ENCODE measurements at regions not wholly inside any gene's neighbourhood (a gene's known extent, or its start where the extent isn't known, plus 50 kb on each side); places are given as distances from the start of the nearest gene placed in this dataset.

GRCh38 chr12:118534003-118534402, 157.6 kb downstream of the SUDS3 start:
- no peak overlapping the region for H3K4me3 ChIP-seq
- 40 to 75% (median 72%) methylated on average over 2 to 3 of the region's 3 CpGs for WGBS, 4 donors
- H3K27ac ChIP-seq = no peak overlapping the region
- intact Hi-C loops (cut with DNase I) = no loop called here
- no peaks in the 10 kb centered on the region for H3K36me3 ChIP-seq (replicated peaks in 1 of 2)
- no peaks in the 10 kb centered on the region for H3K4me1 ChIP-seq (replicated peaks in 1 of 2)
- TF ChIP-seq, protein P1, sequence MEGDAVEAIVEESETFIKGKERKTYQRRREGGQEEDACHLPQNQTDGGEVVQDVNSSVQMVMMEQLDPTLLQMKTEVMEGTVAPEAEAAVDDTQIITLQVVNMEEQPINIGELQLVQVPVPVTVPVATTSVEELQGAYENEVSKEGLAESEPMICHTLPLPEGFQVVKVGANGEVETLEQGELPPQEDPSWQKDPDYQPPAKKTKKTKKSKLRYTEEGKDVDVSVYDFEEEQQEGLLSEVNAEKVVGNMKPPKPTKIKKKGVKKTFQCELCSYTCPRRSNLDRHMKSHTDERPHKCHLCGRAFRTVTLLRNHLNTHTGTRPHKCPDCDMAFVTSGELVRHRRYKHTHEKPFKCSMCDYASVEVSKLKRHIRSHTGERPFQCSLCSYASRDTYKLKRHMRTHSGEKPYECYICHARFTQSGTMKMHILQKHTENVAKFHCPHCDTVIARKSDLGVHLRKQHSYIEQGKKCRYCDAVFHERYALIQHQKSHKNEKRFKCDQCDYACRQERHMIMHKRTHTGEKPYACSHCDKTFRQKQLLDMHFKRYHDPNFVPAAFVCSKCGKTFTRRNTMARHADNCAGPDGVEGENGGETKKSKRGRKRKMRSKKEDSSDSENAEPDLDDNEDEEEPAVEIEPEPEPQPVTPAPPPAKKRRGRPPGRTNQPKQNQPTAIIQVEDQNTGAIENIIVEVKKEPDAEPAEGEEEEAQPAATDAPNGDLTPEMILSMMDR (IDR thresholded peaks at IDR 0.05) = no peak
- TF ChIP-seq POLR2A (IDR thresholded peaks at IDR 0.05) = no peak
- H3K27me3 ChIP-seq = no peaks in the 10 kb centered on the region
- DNase-seq = no peak
- no peaks in the 10 kb centered on the region for H3K9me3 ChIP-seq (replicated peaks in 1 of 3)

DNA sequence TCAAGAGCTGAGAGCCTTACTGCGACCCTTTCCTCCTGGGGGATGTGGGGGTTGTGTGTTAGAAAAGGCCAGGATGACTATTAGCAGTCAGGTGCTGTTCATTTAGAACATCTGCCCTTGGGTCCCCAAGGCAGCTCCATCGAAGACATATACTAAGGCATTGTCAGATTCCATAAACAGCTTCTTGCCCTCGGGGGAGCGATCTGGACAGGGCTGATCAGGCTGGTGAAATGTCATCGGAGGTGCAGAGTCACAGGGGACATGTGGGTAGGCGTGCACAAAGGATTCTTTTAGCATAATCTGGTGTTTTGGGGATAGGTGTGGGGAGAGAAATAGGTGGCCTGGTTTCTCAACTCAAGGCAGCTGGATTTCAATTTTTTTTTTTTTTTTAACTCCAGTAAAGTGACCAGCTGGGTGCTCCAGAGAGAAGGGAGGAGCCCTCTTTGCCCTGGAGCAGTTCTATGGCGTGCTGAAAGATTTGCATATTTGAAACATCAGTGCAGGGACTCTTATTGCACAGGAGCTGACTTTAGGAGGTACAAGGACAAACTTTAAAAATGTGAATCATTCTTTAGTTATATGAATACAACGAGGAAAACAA, 160.1 kb downstream of the SUDS3 start:
- H3K9me3 ChIP-seq (replicated peaks in 1 of 3) = no peaks in the 10 kb centered on the region
- H3K27me3 ChIP-seq = no peaks in the 10 kb centered on the region
- TF ChIP-seq, protein P1 (IDR thresholded peaks at IDR 0.05) = no peak
- TF ChIP-seq POLR2A (IDR thresholded peaks at IDR 0.05) = no peak
- no peak for DNase-seq
- H3K4me3 ChIP-seq = no peak overlapping the region
- intact Hi-C loops (cut with DNase I) = no loop called here
- H3K36me3 ChIP-seq (replicated peaks in 1 of 2) = no peaks in the 10 kb centered on the region
- no peaks in the 10 kb centered on the region for H3K4me1 ChIP-seq (replicated peaks in 1 of 2)
- H3K27ac ChIP-seq = no peak overlapping the region
- WGBS, 4 donors = 65 to 84% (median 68%) methylated on average over 8 of the region's 8 CpGs

GRCh38 chr12:118537481-118537917, 161.1 kb downstream of the SUDS3 start:
- Histone ChIP-seq H3K27ac (peak overlapping the region in 1 of 5 donors; percentile 65), H3K9me3 (replicated peaks in 1 of 3) (no peaks in the 10 kb centered on the region)
- DNase-seq = peak in 1 of 7 donors; percentile 54

GRCh38 chr12:118541071-118541470, 164.7 kb downstream of the SUDS3 start:
- Histone ChIP-seq H3K27ac (no peak overlapping the region), H3K27me3 (no peaks in the 10 kb centered on the region), H3K4me3 (no peak overlapping the region), H3K9me3 (replicated peaks in 1 of 3) (no peaks in the 10 kb centered on the region), H3K36me3 (replicated peaks in 1 of 2) (no peaks in the 10 kb centered on the region), H3K4me1 (replicated peaks in 1 of 2) (no peaks in the 10 kb centered on the region)
- intact Hi-C loops (cut with DNase I) = no loop called here
- TF ChIP-seq, protein P1 (IDR thresholded peaks at IDR 0.05) = no peak
- no peak for TF ChIP-seq POLR2A (IDR thresholded peaks at IDR 0.05)
- DNase-seq = no peak
- WGBS, 4 donors = 77 to 90% (median 79%) methylated on average over 3 of the region's 3 CpGs

More at GRCh38 chr12:118537481-118537917, 161.1 kb downstream of the SUDS3 start:
- H3K27me3 ChIP-seq = no peaks in the 10 kb centered on the region
- H3K4me3 ChIP-seq = no peak overlapping the region
- intact Hi-C loops (cut with DNase I) = no loop called here
- TF ChIP-seq, protein P1 (IDR thresholded peaks at IDR 0.05) = no peak
- no peak for TF ChIP-seq POLR2A (IDR thresholded peaks at IDR 0.05)
- WGBS, 4 donors = 63 to 81% (median 71%) methylated on average over 10 of the region's 10 CpGs
- no peaks in the 10 kb centered on the region for H3K36me3 ChIP-seq (replicated peaks in 1 of 2)
- H3K4me1 ChIP-seq (replicated peaks in 1 of 2) = no peaks in the 10 kb centered on the region
